Endodermal cell (in vitro differentiated cells): ENCODE measurements at regions not wholly inside any gene's neighbourhood (a gene's known extent, or its start where the extent isn't known, plus 50 kb on each side); places are given as distances from the start of the nearest gene placed in this dataset.

Source experiments
- DNase-seq: peaks from one replicate; pipeline ENCODE4 v3.0.0-alpha.2; 2017
- H3K27ac ChIP-seq: 2 replicates; pipeline ENCODE4 v1.5.1; 2013; ENCODE audit warnings: mild to moderate bottlenecking, low read depth, low read length, moderate library complexity
- H3K27me3 ChIP-seq: 2 replicates; pipeline ENCODE4 v1.6.1; 2013; ENCODE audit warnings: mild to moderate bottlenecking, low read length, moderate library complexity; ENCODE audit not compliant: insufficient read depth, control insufficient read depth, poor library complexity, severe bottlenecking
- H3K36me3 ChIP-seq: 2 replicates; pipeline ENCODE4 v1.7.0; 2013; ENCODE audit warnings: mild to moderate bottlenecking, low read length, moderate library complexity; ENCODE audit not compliant: control insufficient read depth, insufficient read depth
- H3K4me1 ChIP-seq: one replicate; pipeline ENCODE4 v1.7.0; 2013; ENCODE audit warnings: low read length; ENCODE audit not compliant: control insufficient read depth, insufficient read depth
- H3K4me3 ChIP-seq: 2 replicates; pipeline ENCODE4 v1.5.1; 2013; ENCODE audit warnings: mild to moderate bottlenecking, low read length, moderate library complexity
- H3K9ac ChIP-seq: 2 replicates; pipeline ENCODE4 v1.6.1; 2013; ENCODE audit warnings: mild to moderate bottlenecking, low read length, moderate library complexity; ENCODE audit not compliant: poor library complexity, severe bottlenecking; ENCODE audit errors: extremely low read depth
- H3K9me3 ChIP-seq: 2 replicates; pipeline ENCODE4 v1.6.1; 2013; ENCODE audit warnings: mild to moderate bottlenecking, low read length, moderate library complexity; ENCODE audit not compliant: control insufficient read depth
- H3K27ac Mint-ChIP-seq: 2 replicates; pipeline ENCODE4 v1.8.0; 2020; ENCODE audit warnings: mixed read lengths
- H3K27me3 Mint-ChIP-seq: 2 replicates; pipeline ENCODE4 v1.8.0; 2021; ENCODE audit warnings: mild to moderate bottlenecking, mixed read lengths; ENCODE audit not compliant: insufficient read depth
- H3K36me3 Mint-ChIP-seq: 2 replicates; pipeline ENCODE4 v1.8.0; 2020; ENCODE audit warnings: low read depth, mixed read lengths
- H3K4me1 Mint-ChIP-seq: 2 replicates; pipeline ENCODE4 v1.8.0; 2020; ENCODE audit warnings: mixed read lengths
- H3K4me3 Mint-ChIP-seq: 2 replicates; pipeline ENCODE4 v1.8.0; 2020; ENCODE audit warnings: mild to moderate bottlenecking, moderate library complexity, mixed read lengths
- H3K9me3 Mint-ChIP-seq: 2 replicates; pipeline ENCODE4 v1.8.0; 2020; ENCODE audit warnings: mild to moderate bottlenecking, mixed read lengths
- CTCF ChIP-seq: fragments of 200-600 bp; sonication (generic); conservative IDR thresholded peaks from 2 replicates; pipeline ENCODE4 v1.5.0; 2021; ENCODE audit warnings: antibody characterized with exemption, mild to moderate bottlenecking
- WGBS, 2 experiments: methylation state at CpG; one replicate each; pipeline versions ENCODE4 v1.1.5 to v1.1.7; 2013; ENCODE audit warnings: missing lambda C conversion rate in 2 of 2, mixed read lengths in 1 of 2; ENCODE audit not compliant: insufficient coverage in 1 of 2, insufficient read length in 1 of 2; 5-methylcytosine and 5-hydroxymethylcytosine counted together

DNA sequence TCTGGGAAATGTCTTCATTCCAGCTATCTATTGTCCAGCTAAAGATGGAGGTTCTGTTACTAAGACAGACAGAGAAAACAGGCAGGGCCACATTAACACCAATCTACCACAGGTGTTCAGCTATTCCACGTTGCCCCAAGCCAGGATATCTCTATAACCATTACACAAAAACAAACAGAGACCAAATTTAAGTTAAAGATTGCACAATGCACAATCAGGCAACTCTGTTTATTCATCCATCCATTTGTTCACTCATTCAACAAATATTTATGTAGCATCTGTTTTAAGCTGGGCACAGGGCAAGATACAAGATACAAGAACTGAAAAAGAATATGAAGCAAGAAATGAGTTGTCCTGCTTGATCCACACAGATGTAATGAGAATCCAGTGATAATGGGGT lies 629.0 kb downstream of the MED13L start:
- WGBS, 2 experiments, result 64 to 100% methylated on average over 1 of the region's 1 CpG
- Histone ChIP-seq H3K9ac (no peak overlapping the region), H3K4me3 (no peak overlapping the region), H3K4me1 (no peaks in the 10 kb centered on the region), H3K27me3 (peaks cover 10% of the 10 kb centered on the region), H3K9me3 (no peaks in the 10 kb centered on the region), H3K27ac (no peak overlapping the region), H3K36me3 (no peaks in the 10 kb centered on the region)
- H3K27me3 Mint-ChIP-seq, result peaks cover 27% of the 10 kb centered on the region
- no peak for DNase-seq
- no peaks in the 10 kb centered on the region for H3K9me3 Mint-ChIP-seq
- no peaks in the 10 kb centered on the region for H3K36me3 Mint-ChIP-seq
- no peak for TF ChIP-seq CTCF
- H3K27ac Mint-ChIP-seq, result no peak overlapping the region
- H3K4me1 Mint-ChIP-seq, result peaks cover 4% of the 10 kb centered on the region
- no peak overlapping the region for H3K4me3 Mint-ChIP-seq

GRCh38 chr12:115646210-115646609 lies 631.3 kb downstream of the MED13L start:
- Histone ChIP-seq H3K4me1 (no peaks in the 10 kb centered on the region), H3K9me3 (no peaks in the 10 kb centered on the region), H3K9ac (no peak overlapping the region), H3K4me3 (no peak overlapping the region), H3K36me3 (no peaks in the 10 kb centered on the region), H3K27ac (no peak overlapping the region), H3K27me3 (peaks cover 3% of the 10 kb centered on the region)
- Mint-ChIP-seq H3K4me1 (peaks cover 4% of the 10 kb centered on the region), H3K4me3 (no peak overlapping the region), H3K9me3 (no peaks in the 10 kb centered on the region), H3K36me3 (no peaks in the 10 kb centered on the region), H3K27me3 (peaks cover 16% of the 10 kb centered on the region), H3K27ac (no peak overlapping the region)
- WGBS, 2 experiments, result 83 to 90% methylated on average over 2 of the region's 2 CpGs
- no peak for TF ChIP-seq CTCF
- no peak for DNase-seq

DNA sequence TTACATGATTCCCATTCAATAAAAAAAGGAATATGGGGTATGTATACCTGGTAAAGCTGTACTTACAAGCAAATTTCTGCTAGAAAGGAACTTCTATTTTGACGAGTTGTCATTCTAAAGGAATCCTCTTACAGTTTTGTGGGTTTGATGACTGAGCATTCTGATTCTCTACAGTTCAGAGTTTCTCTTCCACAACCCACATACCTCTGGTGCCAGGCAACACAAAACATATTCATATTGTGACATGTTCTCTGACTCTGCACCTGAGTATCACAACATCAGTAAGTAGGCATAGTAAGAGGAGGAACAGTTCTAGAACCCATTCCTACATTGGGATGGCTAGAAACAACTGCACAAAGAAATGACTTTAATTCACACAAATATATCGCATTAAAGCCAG lies 636.6 kb downstream of the MED13L start:
- H3K9me3 Mint-ChIP-seq, result no peaks in the 10 kb centered on the region
- Histone ChIP-seq H3K4me3 (no peak overlapping the region), H3K9ac (no peak overlapping the region), H3K9me3 (no peaks in the 10 kb centered on the region), H3K36me3 (no peaks in the 10 kb centered on the region), H3K27me3 (no peaks in the 10 kb centered on the region), H3K27ac (no peak overlapping the region), H3K4me1 (no peaks in the 10 kb centered on the region)
- H3K27me3 Mint-ChIP-seq, result peaks cover 11% of the 10 kb centered on the region
- no peak overlapping the region for H3K4me3 Mint-ChIP-seq
- no peak for DNase-seq
- no peak overlapping the region for H3K27ac Mint-ChIP-seq
- 83 to 94% methylated on average over 2 of the region's 2 CpGs for WGBS, 2 experiments
- no peaks in the 10 kb centered on the region for H3K36me3 Mint-ChIP-seq
- TF ChIP-seq CTCF, result no peak
- H3K4me1 Mint-ChIP-seq, result no peaks in the 10 kb centered on the region
